ENCODE measurements at regions not wholly inside any gene's neighbourhood (a gene's known extent, or its start where the extent isn't known, plus 50 kb on each side); places are given as distances from the start of the nearest gene placed in this dataset.

GRCh38 chr15:61764981-61765380 lies 295.3 kb downstream of the VPS13C start (continued):
- TF ChIP-seq ZBTB33 (IDR thresholded peaks at IDR 0.05) (no peak), E4F1 (IDR thresholded peaks at IDR 0.05; ENCODE audit: borderline replicate concordance, partially characterized antibody) (no peak), KAT2A (conservative IDR thresholded peaks at IDR 0.05; ENCODE audit: control insufficient read depth, low read depth, low read length) (no peak), CBFB (IDR thresholded peaks at IDR 0.05; ENCODE audit: low read depth) (no peak), CHD1 (IDR thresholded peaks at IDR 0.05; ENCODE audit: low read depth, low read length) (no peak), EED (IDR thresholded peaks at IDR 0.05; ENCODE audit: low read depth) (no peak), SP1 (IDR thresholded peaks at IDR 0.05; ENCODE audit: low read depth, low read length) (no peak), MAX (IDR thresholded peaks at IDR 0.05; ENCODE audit: low read depth, low read length) (no peak), BACH1 (IDR thresholded peaks at IDR 0.05; ENCODE audit: borderline replicate concordance) (no peak), POLR2AphosphoS5 (IDR thresholded peaks at IDR 0.05; ENCODE audit: low read length) (no peak), TARDBP (IDR thresholded peaks at IDR 0.05; ENCODE audit: borderline replicate concordance) (no peak)
